IMR-90 (cell line): ENCODE measurements at regions not wholly inside any gene's neighbourhood (a gene's known extent, or its start where the extent isn't known, plus 50 kb on each side); places are given as distances from the start of the nearest gene placed in this dataset.
A peak's percentile ranks its signal among the peaks of the same experiment; 100 is the strongest.

Experiments
- ATAC-seq: fragments of 200-7000 bp; cut with Tn5 transposase; 2 replicates; pipeline ENCODE4 v1.9.1; 2020; ENCODE audit warnings: low read depth, mild to moderate bottlenecking, moderate library complexity
- BruUV-seq: library from RNA; stranded (reverse); fragments of 400-500 nt; replicated peaks from 2 replicates; lab custom pipeline; 2021; lab: Mats Ljungman, UMichigan
- CTCF ChIA-PET: fragments of 300-600 bp; formaldehyde crosslinking; extraction: SDS; loops from one replicate; lab custom pipeline; 2021; ENCODE audit warnings: antibody characterized with exemption; lab: Yijun Ruan, JAX
- POLR2A ChIA-PET: fragments of 300-600 bp; sonication (Branson Sonifier 250); formaldehyde crosslinking; loops from one replicate; lab custom pipeline; 2022; ENCODE audit warnings: antibody characterized with exemption; ENCODE audit not compliant: unreplicated experiment; lab: Charles Lee
- DNase-seq: peaks from one replicate; pipeline ENCODE4 v3.0.0; 2013
- H2AFZ ChIP-seq: replicated peaks from 2 replicates; pipeline ENCODE3; 2013; ENCODE audit warnings: low read length, mild to moderate bottlenecking; ENCODE audit not compliant: poor library complexity
- H2AK5ac ChIP-seq: 2 replicates; pipeline ENCODE4 v1.6.1; 2013; ENCODE audit warnings: low read depth, low read length, inconsistent platforms
- H2AK9ac ChIP-seq: replicated peaks from 2 replicates; pipeline ENCODE3; 2013; ENCODE audit warnings: mild to moderate bottlenecking, low read depth, low read length, moderate library complexity; ENCODE audit not compliant: poor library complexity
- H2BK120ac ChIP-seq: 2 replicates; pipeline ENCODE4 v1.6.1; 2013; ENCODE audit warnings: low read depth, low read length, inconsistent platforms
- H2BK15ac ChIP-seq: 3 replicates; pipeline ENCODE4 v1.6.1; 2013; ENCODE audit warnings: low read depth, low read length, inconsistent platforms
- H2BK20ac ChIP-seq: 2 replicates; pipeline ENCODE4 v1.6.1; 2013; ENCODE audit warnings: low read depth, mild to moderate bottlenecking, inconsistent platforms, low read length, moderate library complexity
- H2BK5ac ChIP-seq: 2 replicates; pipeline ENCODE4 v1.6.1; 2013; ENCODE audit warnings: mild to moderate bottlenecking, low read depth, low read length, inconsistent platforms; ENCODE audit not compliant: poor library complexity, severe bottlenecking
- H3K14ac ChIP-seq: replicated peaks from 2 replicates; pipeline ENCODE4 v1.6.1; 2013; ENCODE audit warnings: low read depth, low read length, inconsistent platforms
- H3K18ac ChIP-seq: 2 replicates; pipeline ENCODE4 v1.6.1; 2013; ENCODE audit warnings: low read depth, low read length, control low read depth
- H3K23ac ChIP-seq: 2 replicates; pipeline ENCODE4 v1.6.1; 2013; ENCODE audit warnings: low read depth, low read length, inconsistent platforms
- H3K27ac ChIP-seq: 2 replicates; pipeline ENCODE4 v1.5.1; 2013; ENCODE audit warnings: mild to moderate bottlenecking, control low read depth, low read length; ENCODE audit not compliant: insufficient read depth
- H3K27me3 ChIP-seq: 2 replicates; pipeline ENCODE4 v1.6.1; 2013; ENCODE audit warnings: low read length; ENCODE audit not compliant: control insufficient read depth, insufficient read depth
- H3K36me3 ChIP-seq: 2 replicates; pipeline ENCODE4 v1.6.1; 2013; ENCODE audit warnings: low read length, mixed read lengths; ENCODE audit not compliant: control insufficient read depth, insufficient read depth
- H3K4ac ChIP-seq: 2 replicates; pipeline ENCODE4 v1.6.1; 2013; ENCODE audit warnings: low read depth, low read length, inconsistent platforms
- H3K4me1 ChIP-seq: 2 replicates; pipeline ENCODE4 v1.6.1; 2013; ENCODE audit warnings: low read length, mixed read lengths; ENCODE audit not compliant: control insufficient read depth, insufficient read depth
- H3K4me2 ChIP-seq: 2 replicates; pipeline ENCODE4 v1.6.1; 2013; ENCODE audit warnings: low read depth, mild to moderate bottlenecking, control low read depth, low read length, moderate library complexity
- H3K4me3 ChIP-seq: 2 replicates; pipeline ENCODE4 v1.5.1; 2013; ENCODE audit warnings: low read depth, mild to moderate bottlenecking, control low read depth, low read length, moderate library complexity; ENCODE audit not compliant: insufficient read depth
- H3K56ac ChIP-seq: 2 replicates; pipeline ENCODE4 v1.6.1; 2013; ENCODE audit warnings: low read length, inconsistent platforms; ENCODE audit not compliant: insufficient read depth; ENCODE audit errors: extremely low read depth
- H3K79me1 ChIP-seq, 2 experiments: 2 replicates each; pipeline ENCODE4 v1.6.1; 2013; ENCODE audit warnings: low read length in 2 of 2, inconsistent platforms in 1 of 2, low read depth in 1 of 2
- H3K9ac ChIP-seq: 2 replicates; pipeline ENCODE4 v1.6.1; 2013; ENCODE audit warnings: low read depth, low read length, control low read depth
- H3K9me1 ChIP-seq: 2 replicates; pipeline ENCODE4 v1.6.1; 2013; ENCODE audit warnings: low read length, inconsistent platforms; ENCODE audit not compliant: insufficient read depth
- H3K9me3 ChIP-seq: 2 replicates; pipeline ENCODE4 v1.6.1; 2013; ENCODE audit warnings: low read length; ENCODE audit not compliant: control insufficient read depth, insufficient read depth
- H4K20me1 ChIP-seq: 2 replicates; pipeline ENCODE4 v1.6.1; 2013; ENCODE audit warnings: low read length, inconsistent platforms; ENCODE audit not compliant: insufficient read depth
- H4K5ac ChIP-seq: 2 replicates; pipeline ENCODE4 v1.6.1; 2013; ENCODE audit warnings: mild to moderate bottlenecking, low read depth, low read length, control low read depth
- H4K8ac ChIP-seq, 2 experiments: 2 replicates each; pipeline ENCODE4 v1.6.1; 2013; ENCODE audit warnings: low read depth in 2 of 2, low read length in 2 of 2, control low read depth in 1 of 2, inconsistent platforms in 1 of 2
- H4K91ac ChIP-seq: 2 replicates; pipeline ENCODE4 v1.6.1; 2013; ENCODE audit warnings: low read depth, low read length, inconsistent platforms; ENCODE audit not compliant: insufficient read depth
- RCOR1 ChIP-seq: IDR thresholded peaks from 2 replicates; pipeline ENCODE4 v1.6.1; 2012; ENCODE audit warnings: mild to moderate bottlenecking, low read length, improper control_type of control experiment; ENCODE audit not compliant: insufficient replicate concordance
- WGBS, 2 experiments: methylation state at CpG; one replicate each; pipeline versions ENCODE4 v1.1.5 to v1.1.7; 2013; ENCODE audit warnings: missing lambda C conversion rate in 2 of 2; ENCODE audit not compliant: insufficient read length in 1 of 2; ENCODE audit errors: extremely low coverage in 2 of 2; 5-methylcytosine and 5-hydroxymethylcytosine counted together
- dilution Hi-C: fragments of 300-500 bp; cut with HindIII; formaldehyde crosslinking; loops from one replicate; pipeline ENCODE4 v1.14.3; 2018; ENCODE audit warnings: low sequenced_read_pairs; ENCODE audit not compliant: unreplicated experiment
- in situ Hi-C: fragments of 300-500 bp; cut with MboI; formaldehyde crosslinking; loops from 3 replicates; pipeline ENCODE4 v1.14.3; 2019; ENCODE audit warnings: low sequenced_read_pairs, inconsistent platforms, mixed read lengths
- intact Hi-C: fragments of 100-400 bp; cut with micrococcal nuclease; formaldehyde crosslinking; loops from 2 replicates; pipeline ENCODE4 v1.10.0; 2022

DNA sequence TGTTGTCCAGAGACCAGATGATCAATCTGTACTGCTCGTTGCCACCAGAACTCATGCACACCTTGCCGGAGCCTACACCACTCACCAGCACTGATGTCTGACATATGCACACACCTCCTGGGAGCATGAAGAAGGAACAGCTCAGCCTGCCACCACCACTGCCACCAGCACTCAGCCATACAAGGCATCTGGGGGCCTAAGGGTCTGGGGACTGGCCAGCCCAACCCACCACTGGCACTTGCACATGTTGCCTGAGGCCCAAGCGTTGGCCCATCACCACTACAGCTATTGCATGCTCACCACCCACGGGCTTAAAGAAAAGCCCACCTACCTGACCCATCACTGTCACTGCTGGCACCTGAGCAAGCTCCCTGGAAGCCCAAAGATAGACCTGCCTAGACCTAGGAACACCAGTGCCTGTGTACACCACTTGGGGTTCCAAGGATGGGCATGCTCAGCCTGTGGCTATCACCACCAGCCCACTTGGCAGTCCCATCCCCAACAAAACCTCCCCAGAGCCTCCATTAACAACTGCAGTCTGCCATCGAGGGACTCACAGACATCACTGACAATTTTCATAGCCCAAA is 174.3 kb upstream of the GRID2 start:
- no peak overlapping the region for H3K23ac ChIP-seq
- H4K8ac ChIP-seq = no peak overlapping the region
- H3K14ac ChIP-seq = no peak overlapping the region
- BruUV-seq = no TSS peak
- H3K4ac ChIP-seq = no peak overlapping the region
- in situ Hi-C loops (no loop called here), intact Hi-C loops (no loop called here), dilution Hi-C loops (no loop called here)
- H2BK120ac ChIP-seq = no peak overlapping the region
- no peaks in the 10 kb centered on the region for H4K20me1 ChIP-seq
- no peak overlapping the region for H3K27ac ChIP-seq
- no peaks in the 10 kb centered on the region for H3K79me1 ChIP-seq
- no peaks in the 10 kb centered on the region for H3K36me3 ChIP-seq
- ATAC-seq = no peak
- H3K18ac ChIP-seq = no peak overlapping the region
- H3K9me3 ChIP-seq = no peaks in the 10 kb centered on the region
- H3K4me1 ChIP-seq = no peaks in the 10 kb centered on the region
- no peak overlapping the region for H3K9ac ChIP-seq
- H2BK20ac ChIP-seq = no peak overlapping the region
- H3K4me2 ChIP-seq = no peak overlapping the region
- POLR2A ChIA-PET = no interaction called here
- 30% methylated on average over 2 of the region's 5 CpGs; no CpG with 5 or more reads in 1 of the 2 experiments for WGBS, 2 experiments
- CTCF ChIA-PET = no interaction called here
- no peak overlapping the region for H4K91ac ChIP-seq
- no peak for DNase-seq
- no peak overlapping the region for H2AK5ac ChIP-seq
- H3K56ac ChIP-seq = no peak overlapping the region
- H3K27me3 ChIP-seq = no peaks in the 10 kb centered on the region
- no peak overlapping the region for H2BK15ac ChIP-seq
- H2AFZ ChIP-seq = peak overlapping the region; percentile 32
- H3K4me3 ChIP-seq = no peak overlapping the region
- TF ChIP-seq RCOR1 = no peak
- no peaks in the 10 kb centered on the region for H3K9me1 ChIP-seq
- no peak overlapping the region for H2AK9ac ChIP-seq
- no peak overlapping the region for H4K5ac ChIP-seq
- H2BK5ac ChIP-seq = no peak overlapping the region
